Stimulated activated CD4-positive, alpha-beta T cell treated with anti-CD3 and anti-CD28 coated beads, Interleukin-1b, Interleukin-23, amount 100 ng/mL, for 48 hours (primary cell): ENCODE measurements at regions not wholly inside any gene's neighbourhood (a gene's known extent, or its start where the extent isn't known, plus 50 kb on each side); places are given as distances from the start of the nearest gene placed in this dataset.
"Not testable (repeated sequence)": the region's sequence is repeated elsewhere in the genome, so short reads cannot be mapped to it uniquely, and the experiment has no call there.

Experiments
- DNase-seq: peaks from one replicate; pipeline ENCODE4 v3.0.0-alpha.2; 2020

GRCh38 chr5:68114378-68115040 lies 101.0 kb upstream of the PIK3R1 start:
- no peak for DNase-seq

- no peak for DNase-seq
Measured at GRCh38 chr5:68112658-68113057, 102.9 kb upstream of the PIK3R1 start.

GRCh38 chr5:68110894-68111293 lies 104.7 kb upstream of the PIK3R1 start:
- DNase-seq, result no peak

GRCh38 chr5:68110264-68110663 lies 105.3 kb upstream of the PIK3R1 start:
- DNase-seq, result no peak

GRCh38 chr5:68104217-68104616 lies 111.3 kb upstream of the PIK3R1 start:
- DNase-seq, result not testable (repeated sequence)

- DNase-seq, result not testable (repeated sequence)
Measured at GRCh38 chr5:68103297-68103696, 112.3 kb upstream of the PIK3R1 start.

- no peak for DNase-seq
Measured at GRCh38 chr5:68099327-68099726, 116.2 kb upstream of the PIK3R1 start.

GRCh38 chr5:68093455-68094159 lies 121.9 kb upstream of the PIK3R1 start:
- no peak for DNase-seq

GRCh38 chr5:68088302-68088701 lies 127.3 kb upstream of the PIK3R1 start:
- DNase-seq, result no peak

GRCh38 chr5:68087866-68088265 lies 127.7 kb upstream of the PIK3R1 start:
- no peak for DNase-seq

GRCh38 chr5:68086857-68087256 lies 128.7 kb upstream of the PIK3R1 start:
- DNase-seq, result no peak

GRCh38 chr5:68086439-68086838 lies 129.1 kb upstream of the PIK3R1 start:
- DNase-seq, result no peak

- no peak for DNase-seq
Measured at GRCh38 chr5:68084396-68084795, 131.2 kb upstream of the PIK3R1 start.

- no peak for DNase-seq
Measured at GRCh38 chr5:68080282-68081050, 135.1 kb upstream of the PIK3R1 start.

- DNase-seq, result no peak
Measured at GRCh38 chr5:68077349-68077894, 138.1 kb upstream of the PIK3R1 start.

GRCh38 chr5:68074633-68075032 lies 140.9 kb upstream of the PIK3R1 start:
- no peak for DNase-seq

- DNase-seq, result no peak
Measured at GRCh38 chr5:68074048-68074632, 141.4 kb upstream of the PIK3R1 start.

- DNase-seq, result no peak
Measured at GRCh38 chr5:68071736-68072135, 143.8 kb upstream of the PIK3R1 start.

- no peak for DNase-seq
Measured at GRCh38 chr5:68071282-68071632, 144.3 kb upstream of the PIK3R1 start.

GRCh38 chr5:68070591-68071281 lies 144.8 kb upstream of the PIK3R1 start:
- DNase-seq, result no peak

GRCh38 chr5:68067976-68068603 lies 147.5 kb upstream of the PIK3R1 start:
- DNase-seq, result no peak

- DNase-seq, result no peak
Measured at GRCh38 chr5:68067291-68067690, 148.3 kb upstream of the PIK3R1 start.
